Transverse colon (tissue), 4 donors: ENCODE measurements at regions not wholly inside any gene's neighbourhood (a gene's known extent, or its start where the extent isn't known, plus 50 kb on each side); places are given as distances from the start of the nearest gene placed in this dataset.

Experiments used
- DNase-seq: peaks from one replicate; pipeline ENCODE4 v3.0.0-alpha.2; 2019
- H3K27ac ChIP-seq, 4 donors: fragments of 200-600 bp; sonication (generic); 2 replicates each; pipeline ENCODE4 v1.5.1; 2016 to 2018; ENCODE audit warnings: inconsistent platforms in 4 of 4
- H3K27me3 ChIP-seq: fragments of 200-600 bp; sonication (generic); 2 replicates; pipeline ENCODE4 v1.5.1; 2017; ENCODE audit warnings: inconsistent platforms
- H3K36me3 ChIP-seq, 4 donors: fragments of 200-600 bp; sonication (generic); 2 replicates each; pipeline ENCODE4 v1.5.1; 2017 to 2019; ENCODE audit warnings: inconsistent platforms in 4 of 4
- H3K4me1 ChIP-seq, 4 donors: fragments of 200-600 bp; sonication (generic); 2 replicates each; pipeline ENCODE4 v1.5.1; 2017 to 2020; ENCODE audit warnings: inconsistent platforms in 4 of 4
- H3K4me3 ChIP-seq, 4 donors: fragments of 200-600 bp; sonication (generic); 1 replicate in 1 of 4; 2 replicates in 3 of 4; pipeline versions ENCODE4 v1.5.1 to v1.6.1; 2017 to 2019; ENCODE audit warnings: inconsistent platforms in 4 of 4
- H3K9me3 ChIP-seq, 2 donors: fragments of 200-600 bp; sonication (generic); 2 replicates each; pipeline ENCODE4 v1.5.1; 2017 to 2019; ENCODE audit warnings: inconsistent platforms in 2 of 2
- EP300 ChIP-seq: sonication (generic); formaldehyde crosslinking; IDR thresholded peaks from one replicate; pipeline ENCODE4 v1.6.1; 2017; ENCODE audit warnings: antibody characterized with exemption, low read depth
- POLR2A ChIP-seq: fragments of 450-650 bp; IDR thresholded peaks from one replicate; pipeline ENCODE4 v1.6.1; 2016; ENCODE audit warnings: antibody characterized with exemption, mild to moderate bottlenecking, moderate library complexity
- POLR2AphosphoS5 ChIP-seq, 3 donors: sonication (generic); formaldehyde crosslinking; IDR thresholded peaks; one replicate each; pipeline ENCODE4 v1.6.1; 2016; ENCODE audit warnings: antibody characterized with exemption in 3 of 3
- WGBS, 2 donors: methylation state at CpG; one replicate each; pipeline ENCODE4 v1.1.5; 2018; ENCODE audit warnings: low coverage in 1 of 2; 5-methylcytosine and 5-hydroxymethylcytosine counted together
- in situ Hi-C, 4 donors: fragments of 200-750 bp; cut with MboI; loops; one replicate each; pipeline versions ENCODE4 v1.15.0 to v1.15.1; 2017; ENCODE audit warnings: low sequenced_read_pairs in 3 of 4, low pct_ligation_motif_present in 1 of 4, low pct_unique_long_range_greater_than_20kb in 1 of 4
- intact Hi-C: fragments of 100-400 bp; cut with DNase I; formaldehyde crosslinking; loops from one replicate; pipeline ENCODE4 v1.15.1; 2023; ENCODE audit warnings: low total_unique reads
- TF ChIP-seq, protein P1 (sequence below), 5 experiments: fragments of 200-600 bp in 3 of 5; fragments of 450-650 bp in 2 of 5; sonication (generic) in 3 of 5; IDR thresholded peaks; 1 replicate in 2 of 5; 2 replicates in 3 of 5; pipeline ENCODE4 v1.5.1; 2016 to 2017; ENCODE audit warnings: antibody characterized with exemption in 5 of 5, inconsistent platforms in 3 of 5, mild to moderate bottlenecking in 2 of 5, moderate library complexity in 1 of 5

DNA sequence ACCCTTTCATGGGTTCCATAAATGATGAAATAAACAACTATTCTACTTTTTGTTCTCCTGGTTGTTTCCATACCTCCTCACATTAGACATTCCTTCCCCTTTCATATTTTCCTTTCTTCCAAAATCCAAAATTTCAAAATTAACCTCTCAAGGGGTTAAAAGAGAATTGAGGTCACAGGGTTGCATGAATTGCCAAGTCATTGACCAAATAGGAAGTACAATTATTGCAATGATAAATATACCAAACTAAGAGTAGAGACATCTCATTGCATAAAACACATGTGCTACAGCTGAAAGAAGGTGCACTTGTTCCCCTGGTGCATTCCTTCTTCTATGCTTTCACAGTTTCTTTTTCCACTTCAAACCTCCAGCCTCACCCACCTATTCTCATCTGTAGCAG lies 136.1 kb downstream of the KCTD12 start:
- intact Hi-C loops (no loop called here), in situ Hi-C loops (no loop called here)
- Histone ChIP-seq H3K36me3 (no peaks in the 10 kb centered on the region), H3K9me3 (no peaks in the 10 kb centered on the region), H3K27ac (no peak overlapping the region), H3K27me3 (no peaks in the 10 kb centered on the region), H3K4me1 (no peaks in the 10 kb centered on the region), H3K4me3 (no peak overlapping the region)
- no peak for TF ChIP-seq POLR2AphosphoS5 (IDR thresholded peaks at IDR 0.05)
- TF ChIP-seq EP300 = no peak
- DNase-seq = no peak

DNA sequence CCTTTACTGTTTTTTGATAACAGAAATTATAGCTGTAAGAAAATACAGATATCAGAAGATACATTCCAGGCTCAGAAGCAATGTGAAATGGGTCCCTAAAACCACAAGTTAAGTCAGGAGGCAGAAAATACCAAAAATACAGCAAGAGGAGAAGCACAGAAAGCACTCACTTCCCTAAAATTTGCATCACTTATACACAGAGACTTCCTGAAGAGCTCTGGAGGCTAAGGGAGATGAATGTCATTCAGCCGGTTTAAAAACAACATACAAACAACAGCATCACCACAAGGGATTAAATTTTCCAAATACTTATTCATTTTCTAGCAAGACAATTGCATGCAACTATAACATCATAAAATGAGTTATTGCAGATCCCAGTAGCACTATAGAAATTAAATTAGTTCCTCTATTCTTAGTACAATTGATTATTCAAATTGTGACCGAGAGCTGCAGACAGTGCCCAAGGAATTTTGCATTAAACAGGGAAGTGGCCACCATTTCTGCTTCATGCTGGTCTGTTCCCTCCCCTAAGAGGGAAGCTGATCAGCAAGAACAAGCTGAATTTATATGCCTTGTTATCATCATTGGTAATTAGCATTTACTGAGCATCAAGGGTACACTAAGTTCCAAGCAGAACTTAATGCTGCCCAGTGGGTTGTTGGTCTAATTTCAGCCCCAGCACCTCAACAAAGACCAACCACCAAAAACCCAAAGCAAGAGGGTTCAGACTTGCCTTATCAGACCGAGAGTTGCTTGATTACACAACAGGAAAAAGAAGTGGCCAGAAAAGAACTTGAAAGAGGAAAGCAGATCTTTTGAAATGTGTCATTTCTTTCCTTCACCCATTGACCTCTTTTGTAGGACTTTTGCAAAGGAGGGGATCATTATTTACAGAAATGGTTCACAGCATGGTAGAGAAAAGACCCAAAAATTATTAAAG lies 140.7 kb downstream of the KCTD12 start:
- DNase-seq = no peak
- in situ Hi-C loops (no loop called here), intact Hi-C loops (no loop called here)
- no peak for TF ChIP-seq POLR2AphosphoS5 (IDR thresholded peaks at IDR 0.05)
- TF ChIP-seq, protein P1, sequence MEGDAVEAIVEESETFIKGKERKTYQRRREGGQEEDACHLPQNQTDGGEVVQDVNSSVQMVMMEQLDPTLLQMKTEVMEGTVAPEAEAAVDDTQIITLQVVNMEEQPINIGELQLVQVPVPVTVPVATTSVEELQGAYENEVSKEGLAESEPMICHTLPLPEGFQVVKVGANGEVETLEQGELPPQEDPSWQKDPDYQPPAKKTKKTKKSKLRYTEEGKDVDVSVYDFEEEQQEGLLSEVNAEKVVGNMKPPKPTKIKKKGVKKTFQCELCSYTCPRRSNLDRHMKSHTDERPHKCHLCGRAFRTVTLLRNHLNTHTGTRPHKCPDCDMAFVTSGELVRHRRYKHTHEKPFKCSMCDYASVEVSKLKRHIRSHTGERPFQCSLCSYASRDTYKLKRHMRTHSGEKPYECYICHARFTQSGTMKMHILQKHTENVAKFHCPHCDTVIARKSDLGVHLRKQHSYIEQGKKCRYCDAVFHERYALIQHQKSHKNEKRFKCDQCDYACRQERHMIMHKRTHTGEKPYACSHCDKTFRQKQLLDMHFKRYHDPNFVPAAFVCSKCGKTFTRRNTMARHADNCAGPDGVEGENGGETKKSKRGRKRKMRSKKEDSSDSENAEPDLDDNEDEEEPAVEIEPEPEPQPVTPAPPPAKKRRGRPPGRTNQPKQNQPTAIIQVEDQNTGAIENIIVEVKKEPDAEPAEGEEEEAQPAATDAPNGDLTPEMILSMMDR (IDR thresholded peaks at IDR 0.05) = no peak
- no peak for TF ChIP-seq EP300
- no peak for TF ChIP-seq POLR2A
- Histone ChIP-seq H3K4me3 (no peak overlapping the region), H3K27me3 (no peaks in the 10 kb centered on the region), H3K9me3 (no peaks in the 10 kb centered on the region), H3K4me1 (no peaks in the 10 kb centered on the region), H3K27ac (peak overlapping the region in 2 of 4 donors; percentile 9 to 17), H3K36me3 (no peaks in the 10 kb centered on the region)
- WGBS, 2 donors = 40 to 54% methylated on average over 3 of the region's 3 CpGs

DNA sequence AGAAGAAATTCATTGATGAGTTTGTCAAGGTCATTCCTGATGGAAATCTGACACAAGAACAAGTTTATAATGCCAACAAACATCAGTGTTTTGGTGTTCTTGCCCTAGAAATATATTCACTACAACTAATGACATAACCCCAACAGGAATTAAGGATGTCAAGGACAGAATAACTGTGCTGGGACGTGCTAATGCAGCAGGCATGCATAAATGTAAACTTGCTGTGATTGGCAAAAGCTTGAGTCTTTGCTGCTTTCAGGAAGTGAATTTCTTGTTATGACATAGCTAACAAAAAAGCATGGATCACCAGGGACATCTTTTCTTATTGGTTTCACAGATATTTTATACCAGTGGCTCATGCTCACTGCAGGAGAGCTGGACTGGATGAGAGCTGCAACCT lies 144.6 kb downstream of the KCTD12 start:
- WGBS, 2 donors = 11 to 65% methylated on average over 1 of the region's 1 CpG
- H3K4me1 ChIP-seq = no peaks in the 10 kb centered on the region

DNA sequence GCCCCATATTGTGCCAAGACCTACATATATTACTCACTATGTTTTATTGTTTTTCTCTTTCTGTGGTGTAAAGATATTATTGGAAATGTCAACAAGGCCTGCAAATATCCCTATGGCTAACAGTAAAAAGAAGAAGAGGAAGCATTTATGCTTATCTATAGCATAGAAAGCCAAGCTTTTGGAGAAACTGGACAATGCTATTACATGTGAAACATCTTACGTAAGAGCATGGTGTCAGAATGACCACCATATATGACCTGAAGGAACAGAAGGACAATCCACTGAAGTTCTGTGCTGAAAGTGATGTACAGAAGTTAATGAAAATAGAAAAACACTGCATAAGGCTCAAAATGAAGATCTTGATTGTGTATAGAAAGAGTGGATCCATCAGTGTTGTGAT lies 145.2 kb downstream of the KCTD12 start:
- 80 to 92% methylated on average over 1 of the region's 1 CpG for WGBS, 2 donors
- H3K9me3 ChIP-seq = no peaks in the 10 kb centered on the region
- in situ Hi-C loops = no loop called here
- H3K4me1 ChIP-seq = no peaks in the 10 kb centered on the region
- H3K27ac ChIP-seq = no peak overlapping the region
- H3K36me3 ChIP-seq = no peaks in the 10 kb centered on the region
- no peak for TF ChIP-seq POLR2A
- TF ChIP-seq, protein P1 (IDR thresholded peaks at IDR 0.05) = no peak
- no peak for TF ChIP-seq EP300
- no peak for TF ChIP-seq POLR2AphosphoS5 (IDR thresholded peaks at IDR 0.05)
- no peak for DNase-seq
- intact Hi-C loops = no loop called here
- H3K27me3 ChIP-seq = no peaks in the 10 kb centered on the region
- H3K4me3 ChIP-seq = no peak overlapping the region

More for the DNA sequence above, 144.6 kb downstream of the KCTD12 start:
- in situ Hi-C loops (no loop called here), intact Hi-C loops (no loop called here)
- no peak for DNase-seq
- Histone ChIP-seq H3K4me3 (no peak overlapping the region), H3K27me3 (no peaks in the 10 kb centered on the region), H3K36me3 (no peaks in the 10 kb centered on the region), H3K9me3 (no peaks in the 10 kb centered on the region), H3K27ac (no peak overlapping the region)
- TF ChIP-seq, protein P1 (IDR thresholded peaks at IDR 0.05) = no peak
- TF ChIP-seq EP300 (no peak), POLR2A (no peak), POLR2AphosphoS5 (IDR thresholded peaks at IDR 0.05) (no peak)
